NCI-H2171 treated with DMSO at 0.1 percent for 48 hours (cell line): ENCODE measurements at regions not wholly inside any gene's neighbourhood (a gene's known extent, or its start where the extent isn't known, plus 50 kb on each side); places are given as distances from the start of the nearest gene placed in this dataset.

Experiments used
- DNase-seq: peaks from one replicate; lab custom pipeline; 2025; lab: John Stamatoyannopoulos, UW

GRCh38 chr22:27540656-27541396 is 260.7 kb downstream of the MN1 start:
- peak; percentile 20 for DNase-seq

GRCh38 chr22:27541836-27542235 is 259.7 kb downstream of the MN1 start:
- DNase-seq, result no peak

GRCh38 chr22:27542602-27543001 is 259.0 kb downstream of the MN1 start:
- DNase-seq, result peak; percentile 13

GRCh38 chr22:27543460-27543859 is 258.1 kb downstream of the MN1 start:
- no peak for DNase-seq

GRCh38 chr22:27545085-27545484 is 256.5 kb downstream of the MN1 start:
- DNase-seq, result peak; percentile 13

- DNase-seq, result no peak
These were observed 255.2 kb downstream of the MN1 start for GRCh38 chr22:27546157-27546935.

GRCh38 chr22:27551402-27551801 is 250.2 kb downstream of the MN1 start:
- DNase-seq, result no peak

- no peak for DNase-seq
These were observed 249.4 kb downstream of the MN1 start for GRCh38 chr22:27552176-27552575.

- DNase-seq, result no peak
These were observed 248.7 kb downstream of the MN1 start for GRCh38 chr22:27552863-27553262.

- DNase-seq, result no peak
These were observed 247.3 kb downstream of the MN1 start for GRCh38 chr22:27554106-27554811.

GRCh38 chr22:27554841-27555456 is 246.6 kb downstream of the MN1 start:
- no peak for DNase-seq

GRCh38 chr22:27556371-27556770 is 245.2 kb downstream of the MN1 start:
- DNase-seq, result no peak

GRCh38 chr22:27557286-27558008 is 244.1 kb downstream of the MN1 start:
- DNase-seq, result no peak

- DNase-seq, result no peak
These were observed 242.7 kb downstream of the MN1 start for GRCh38 chr22:27558658-27559371.

- no peak for DNase-seq
These were observed 240.8 kb downstream of the MN1 start for GRCh38 chr22:27560781-27561180.

- no peak for DNase-seq
These were observed 240.2 kb downstream of the MN1 start for GRCh38 chr22:27561286-27561904.

GRCh38 chr22:27564806-27565205 is 236.8 kb downstream of the MN1 start:
- no peak for DNase-seq

GRCh38 chr22:27566602-27567001 is 235.0 kb downstream of the MN1 start:
- no peak for DNase-seq

GRCh38 chr22:27568265-27568664 is 233.3 kb downstream of the MN1 start:
- DNase-seq, result no peak

- DNase-seq, result no peak
These were observed 229.9 kb downstream of the MN1 start for GRCh38 chr22:27571463-27572277.
